Prostate gland (tissue), 2 donors: ENCODE measurements at regions not wholly inside any gene's neighbourhood (a gene's known extent, or its start where the extent isn't known, plus 50 kb on each side); places are given as distances from the start of the nearest gene placed in this dataset.

ENCODE experiments used
- DNase-seq: peaks from one replicate; pipeline ENCODE4 v3.0.0-alpha.2; 2019; ENCODE audit warnings: low spot score
- H3K27ac ChIP-seq, 2 donors: fragments of 200-600 bp; sonication (generic); 2 replicates each; pipeline ENCODE4 v1.5.1; 2017 to 2019
- H3K27me3 ChIP-seq: fragments of 200-600 bp; sonication (generic); replicated peaks from 2 replicates; pipeline ENCODE4 v1.5.1; 2019; ENCODE audit not compliant: insufficient read depth
- H3K36me3 ChIP-seq, 2 donors: fragments of 200-600 bp; sonication (generic); 1 replicate in 1 of 2; 2 replicates in 1 of 2; pipeline versions ENCODE4 v1.5.1 to v1.8.1; 2017 to 2019
- H3K4me1 ChIP-seq: fragments of 200-600 bp; sonication (generic); replicated peaks from 2 replicates; pipeline ENCODE4 v1.5.1; 2019
- H3K4me3 ChIP-seq, 2 donors: fragments of 200-600 bp; sonication (generic); 2 replicates each; pipeline ENCODE4 v1.5.1; 2017 to 2019
- H3K9me3 ChIP-seq: fragments of 200-600 bp; sonication (generic); 2 replicates; pipeline ENCODE4 v1.5.1; 2017
- CTCF ChIP-seq, 4 experiments: fragments of 200-600 bp in 2 of 4; fragments of 450-650 bp in 2 of 4; sonication (generic) in 2 of 4; IDR thresholded peaks; 1 replicate in 3 of 4; 2 replicates in 1 of 4; pipeline ENCODE4 v1.5.1; 2016 to 2019; ENCODE audit warnings: antibody characterized with exemption in 4 of 4, mild to moderate bottlenecking in 2 of 4, moderate library complexity in 2 of 4
- POLR2A ChIP-seq: fragments of 450-650 bp; IDR thresholded peaks from one replicate; pipeline ENCODE4 v1.6.1; 2016; ENCODE audit warnings: antibody characterized with exemption, mild to moderate bottlenecking
- POLR2AphosphoS5 ChIP-seq: sonication (generic); formaldehyde crosslinking; IDR thresholded peaks from one replicate; pipeline ENCODE4 v1.6.1; 2017; ENCODE audit warnings: antibody characterized with exemption
- WGBS: methylation state at CpG from one replicate; pipeline ENCODE4 v1.1.5; 2018; 5-methylcytosine and 5-hydroxymethylcytosine counted together
- intact Hi-C: fragments of 100-400 bp; cut with DNase I; formaldehyde crosslinking; loops from one replicate; pipeline ENCODE4 v1.14.2; 2022

DNA sequence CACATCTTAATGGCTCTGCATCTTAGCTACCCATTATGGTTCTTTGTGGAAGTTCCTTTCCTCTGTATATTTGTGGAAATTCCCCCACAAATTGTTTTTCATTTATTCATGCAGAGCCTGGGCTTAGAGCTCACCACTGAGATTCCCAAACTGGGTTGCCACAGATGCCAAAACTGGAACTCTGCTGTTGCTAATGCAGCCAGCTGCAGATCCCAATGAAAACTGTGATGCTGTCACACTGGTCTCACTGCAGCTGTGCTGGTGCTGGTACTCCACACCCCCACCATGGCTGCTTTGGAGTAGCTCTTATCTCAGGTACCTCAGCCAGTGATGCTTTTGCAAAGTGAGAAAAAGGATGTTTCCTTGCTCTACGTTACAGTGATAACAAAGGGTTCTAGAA, 87.7 kb downstream of the DCK start:
- WGBS, result 67% methylated on average over 1 of the region's 1 CpG
- H3K27me3 ChIP-seq, result no peaks in the 10 kb centered on the region
- intact Hi-C loops, result no loop called here
- no peak for DNase-seq
- H3K27ac ChIP-seq, result no peak overlapping the region
- no peaks in the 10 kb centered on the region for H3K4me1 ChIP-seq
- H3K4me3 ChIP-seq, result no peak overlapping the region
- no peaks in the 10 kb centered on the region for H3K9me3 ChIP-seq
- H3K36me3 ChIP-seq, result no peaks in the 10 kb centered on the region
- TF ChIP-seq POLR2A, result no peak
- TF ChIP-seq CTCF (IDR thresholded peaks at IDR 0.05), result no peak
- TF ChIP-seq POLR2AphosphoS5, result no peak

DNA sequence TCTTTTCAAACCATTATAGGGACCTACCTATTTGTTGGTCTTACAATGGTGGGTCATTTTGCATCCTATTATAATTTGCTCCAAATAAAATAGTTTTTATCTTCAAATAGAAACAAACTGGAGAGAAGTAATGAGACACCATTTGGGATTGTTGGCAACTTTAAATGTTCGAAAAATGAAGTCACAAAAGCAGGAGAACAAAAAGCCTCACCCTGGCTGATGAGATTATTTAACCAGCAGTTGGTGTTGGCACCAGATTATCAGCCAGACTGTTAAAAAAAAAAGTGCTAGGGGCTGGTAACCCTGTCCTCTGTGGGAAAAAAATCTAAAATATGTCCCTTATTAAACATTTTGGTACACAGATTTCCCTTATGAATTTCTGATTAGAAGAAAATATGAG, 100.3 kb downstream of the DCK start:
- TF ChIP-seq CTCF (IDR thresholded peaks at IDR 0.05) (no peak), POLR2AphosphoS5 (no peak), POLR2A (no peak)
- Histone ChIP-seq H3K4me3 (no peak overlapping the region), H3K27me3 (no peaks in the 10 kb centered on the region), H3K36me3 (no peaks in the 10 kb centered on the region), H3K27ac (no peak overlapping the region), H3K9me3 (no peaks in the 10 kb centered on the region), H3K4me1 (no peaks in the 10 kb centered on the region)
- no peak for DNase-seq
- intact Hi-C loops, result no loop called here
- whole genome bisulfite sequencing, result 48% methylated on average over 1 of the region's 1 CpG

DNA sequence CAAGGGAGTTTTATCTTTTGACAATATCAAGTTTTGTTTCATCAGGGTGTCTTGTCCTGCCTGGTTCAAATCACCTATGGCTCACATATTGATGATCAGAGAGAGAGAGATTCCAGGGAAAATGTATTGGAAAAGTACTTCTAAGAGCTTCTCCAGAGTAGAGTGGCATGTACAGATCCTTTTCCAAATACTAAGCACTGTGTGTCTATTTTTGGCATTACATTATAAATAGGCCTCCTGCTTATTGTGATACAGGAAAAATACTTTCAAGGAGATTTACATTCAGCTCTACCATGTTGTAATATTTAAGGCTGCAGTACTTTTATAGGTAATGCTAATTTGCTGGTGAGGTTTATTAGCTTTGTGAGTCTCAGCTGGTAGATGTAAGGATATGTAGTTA, 100.8 kb downstream of the DCK start:
- Histone ChIP-seq H3K27ac (no peak overlapping the region), H3K4me3 (no peak overlapping the region), H3K36me3 (no peaks in the 10 kb centered on the region), H3K4me1 (no peaks in the 10 kb centered on the region), H3K9me3 (no peaks in the 10 kb centered on the region), H3K27me3 (no peaks in the 10 kb centered on the region)
- TF ChIP-seq POLR2AphosphoS5, result no peak
- TF ChIP-seq POLR2A, result no peak
- TF ChIP-seq CTCF (IDR thresholded peaks at IDR 0.05), result no peak
- no peak for DNase-seq
- intact Hi-C loops, result no loop called here

- intact Hi-C loops, result no loop called here
- DNase-seq, result no peak
- Histone ChIP-seq H3K36me3 (no peaks in the 10 kb centered on the region), H3K9me3 (no peaks in the 10 kb centered on the region), H3K4me1 (no peaks in the 10 kb centered on the region), H3K27ac (no peak overlapping the region), H3K27me3 (no peaks in the 10 kb centered on the region), H3K4me3 (no peak overlapping the region)
- 84% methylated on average over 2 of the region's 2 CpGs for WGBS
- TF ChIP-seq CTCF (IDR thresholded peaks at IDR 0.05) (no peak), POLR2AphosphoS5 (no peak), POLR2A (no peak)
Measured at GRCh38 chr4:71095141-71095540, 101.7 kb downstream of the DCK start.

- Histone ChIP-seq H3K27ac (no peak overlapping the region), H3K27me3 (no peaks in the 10 kb centered on the region), H3K4me1 (no peaks in the 10 kb centered on the region), H3K36me3 (no peaks in the 10 kb centered on the region), H3K4me3 (no peak overlapping the region), H3K9me3 (no peaks in the 10 kb centered on the region)
- 100% methylated on average over 1 of the region's 1 CpG for WGBS
- intact Hi-C loops, result no loop called here
- no peak for DNase-seq
- TF ChIP-seq POLR2AphosphoS5 (no peak), CTCF (IDR thresholded peaks at IDR 0.05) (no peak), POLR2A (no peak)
Measured at GRCh38 chr4:71095545-71095944, 102.1 kb downstream of the DCK start.
